ENCODE measurements at regions not wholly inside any gene's neighbourhood (a gene's known extent, or its start where the extent isn't known, plus 50 kb on each side); places are given as distances from the start of the nearest gene placed in this dataset.
"Not testable (repeated sequence)": the region's sequence is repeated elsewhere in the genome, so short reads cannot be mapped to it uniquely, and the experiment has no call there.

DNA sequence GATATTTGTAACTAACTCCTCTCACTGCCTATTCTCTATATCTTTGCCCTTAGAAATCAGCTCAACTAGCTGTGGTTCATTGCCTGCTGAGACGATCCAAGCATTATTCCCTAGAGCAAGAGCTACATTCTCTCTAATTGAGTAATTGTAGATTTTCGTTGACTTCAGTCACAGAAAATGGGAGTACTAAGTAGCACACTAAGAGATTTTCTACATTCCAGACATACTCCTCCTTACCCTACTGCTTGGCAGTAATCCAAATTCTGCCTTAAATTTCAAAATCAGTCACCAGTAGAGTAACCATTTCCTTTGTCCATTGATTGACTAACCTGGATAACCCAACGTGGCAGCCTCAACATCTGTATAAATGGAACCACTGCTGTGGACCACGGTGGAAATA lies 1786.8 kb downstream of the SLITRK5 start:
- TF ChIP-seq, protein P1, sequence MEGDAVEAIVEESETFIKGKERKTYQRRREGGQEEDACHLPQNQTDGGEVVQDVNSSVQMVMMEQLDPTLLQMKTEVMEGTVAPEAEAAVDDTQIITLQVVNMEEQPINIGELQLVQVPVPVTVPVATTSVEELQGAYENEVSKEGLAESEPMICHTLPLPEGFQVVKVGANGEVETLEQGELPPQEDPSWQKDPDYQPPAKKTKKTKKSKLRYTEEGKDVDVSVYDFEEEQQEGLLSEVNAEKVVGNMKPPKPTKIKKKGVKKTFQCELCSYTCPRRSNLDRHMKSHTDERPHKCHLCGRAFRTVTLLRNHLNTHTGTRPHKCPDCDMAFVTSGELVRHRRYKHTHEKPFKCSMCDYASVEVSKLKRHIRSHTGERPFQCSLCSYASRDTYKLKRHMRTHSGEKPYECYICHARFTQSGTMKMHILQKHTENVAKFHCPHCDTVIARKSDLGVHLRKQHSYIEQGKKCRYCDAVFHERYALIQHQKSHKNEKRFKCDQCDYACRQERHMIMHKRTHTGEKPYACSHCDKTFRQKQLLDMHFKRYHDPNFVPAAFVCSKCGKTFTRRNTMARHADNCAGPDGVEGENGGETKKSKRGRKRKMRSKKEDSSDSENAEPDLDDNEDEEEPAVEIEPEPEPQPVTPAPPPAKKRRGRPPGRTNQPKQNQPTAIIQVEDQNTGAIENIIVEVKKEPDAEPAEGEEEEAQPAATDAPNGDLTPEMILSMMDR (IDR thresholded peaks at IDR 0.05): no peak
- TF ChIP-seq POLR2A (IDR thresholded peaks at IDR 0.05): no peak
- no peak for TF ChIP-seq EP300 (IDR thresholded peaks at IDR 0.05)
- no peaks in the 10 kb centered on the region for H3K36me3 ChIP-seq
- 38 to 43% (median 41%) methylated on average over 4 of the region's 4 CpGs for WGBS, 3 donors
- H3K4me3 ChIP-seq: no peak overlapping the region
- no peaks in the 10 kb centered on the region for H3K9me3 ChIP-seq
- H3K27ac ChIP-seq: no peak overlapping the region
- intact Hi-C loops (cut with DNase I): no loop called here
- H3K4me1 ChIP-seq (ENCODE audit: insufficient read depth): no peaks in the 10 kb centered on the region
- DNase-seq: no peak
- H3K27me3 ChIP-seq: no peaks in the 10 kb centered on the region

DNA sequence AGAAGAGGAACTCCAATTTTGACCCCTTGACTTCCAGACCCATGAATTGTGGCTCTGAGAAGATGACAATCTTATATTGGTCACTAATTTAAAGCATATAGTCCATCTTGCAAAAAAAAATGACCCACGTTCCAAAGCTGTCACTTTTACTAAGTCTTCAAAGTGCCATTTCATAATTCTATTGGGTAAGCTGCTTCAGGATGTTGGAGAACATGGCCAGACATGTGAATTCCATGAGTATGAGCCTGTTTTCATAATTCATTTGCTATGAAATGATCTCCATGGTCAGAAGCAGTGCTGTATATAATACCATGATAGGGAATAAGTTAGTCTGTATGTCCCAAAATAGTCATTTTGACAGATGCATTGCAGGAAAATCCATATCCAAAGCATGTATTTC lies 1787.3 kb downstream of the SLITRK5 start:
- intact Hi-C loops (cut with DNase I): no loop called here
- 79 to 85% (median 85%) methylated on average over 1 of the region's 1 CpG for WGBS, 3 donors
- Histone ChIP-seq H3K36me3 (no peaks in the 10 kb centered on the region), H3K27me3 (no peaks in the 10 kb centered on the region), H3K4me1 (ENCODE audit: insufficient read depth) (no peaks in the 10 kb centered on the region), H3K27ac (no peak overlapping the region), H3K9me3 (no peaks in the 10 kb centered on the region), H3K4me3 (no peak overlapping the region)
- no peak for DNase-seq
- TF ChIP-seq, protein P1 (IDR thresholded peaks at IDR 0.05): no peak
- TF ChIP-seq EP300 (IDR thresholded peaks at IDR 0.05) (no peak), POLR2A (IDR thresholded peaks at IDR 0.05) (no peak)

DNA sequence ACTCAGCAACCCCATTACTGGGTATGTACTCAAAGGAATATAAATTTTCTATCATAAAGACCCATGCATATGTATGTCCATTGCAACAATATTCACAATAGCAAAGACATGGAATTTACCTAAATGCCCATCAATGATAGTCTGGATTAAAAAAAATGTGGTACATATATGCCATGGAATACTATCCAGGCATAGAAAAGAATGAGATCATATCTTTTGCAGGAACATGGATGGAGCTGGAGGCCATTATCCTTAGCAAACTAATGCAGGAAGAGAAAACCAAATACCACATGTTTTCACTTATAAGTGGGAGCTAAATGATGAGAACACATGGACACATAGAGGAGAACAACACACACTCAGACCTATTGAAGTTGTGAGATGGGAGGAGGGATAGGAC lies 1789.7 kb downstream of the SLITRK5 start:
- DNase-seq; H3K4me3 ChIP-seq; H3K27ac ChIP-seq; H3K9me3 ChIP-seq; intact Hi-C loops (cut with DNase I); H3K36me3 ChIP-seq; H3K27me3 ChIP-seq; H3K4me1 ChIP-seq (ENCODE audit: insufficient read depth): not testable (repeated sequence)

DNA sequence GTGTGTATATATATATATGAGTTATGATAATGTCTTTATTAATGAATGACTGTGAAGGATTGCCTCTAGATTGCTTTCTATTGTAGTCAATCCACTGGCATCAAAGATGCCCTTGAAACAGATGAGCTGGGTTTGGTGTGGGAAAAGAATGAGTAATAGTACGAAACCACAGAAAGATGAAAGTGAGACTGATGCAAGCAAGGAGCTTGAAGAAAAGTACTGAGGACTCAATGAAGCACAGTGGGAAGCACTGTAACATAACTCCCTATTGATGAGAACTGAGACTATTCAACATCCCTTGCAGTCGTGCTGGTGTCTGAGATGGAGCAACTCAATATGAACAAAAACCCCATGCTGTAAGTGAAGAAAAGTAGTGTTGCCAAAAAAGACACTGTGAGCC lies 1794.2 kb downstream of the SLITRK5 start:
- H3K27ac ChIP-seq: no peak overlapping the region
- DNase-seq: no peak
- 79 to 85% (median 84%) methylated on average over 2 of the region's 2 CpGs for WGBS, 3 donors
- TF ChIP-seq, protein P1 (IDR thresholded peaks at IDR 0.05): no peak
- TF ChIP-seq POLR2A (IDR thresholded peaks at IDR 0.05) (no peak), EP300 (IDR thresholded peaks at IDR 0.05) (no peak)
- intact Hi-C loops (cut with DNase I): no loop called here
- H3K27me3 ChIP-seq: no peaks in the 10 kb centered on the region
- no peaks in the 10 kb centered on the region for H3K36me3 ChIP-seq
- H3K4me1 ChIP-seq (ENCODE audit: insufficient read depth): no peaks in the 10 kb centered on the region
- no peaks in the 10 kb centered on the region for H3K9me3 ChIP-seq
- H3K4me3 ChIP-seq: no peak overlapping the region

DNA sequence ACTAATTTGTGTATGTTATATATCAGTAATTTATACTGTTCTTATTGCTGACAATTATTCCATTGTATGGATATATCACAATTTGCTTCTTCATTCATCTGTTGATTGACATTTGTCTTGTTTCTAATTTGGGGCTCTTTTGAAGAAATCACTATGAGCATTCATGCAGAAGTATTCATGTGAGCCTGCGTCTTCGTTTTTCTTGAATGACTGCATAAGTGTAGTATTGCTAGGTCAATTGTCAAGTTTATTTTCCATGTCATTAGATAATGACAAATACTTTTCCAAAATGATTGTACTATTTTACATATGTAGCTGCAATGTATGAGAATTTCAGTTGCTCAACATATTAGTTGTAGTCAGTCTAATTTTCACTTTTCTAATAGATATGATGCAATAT lies 1796.9 kb downstream of the SLITRK5 start:
- no peak overlapping the region for H3K27ac ChIP-seq
- WGBS, 3 donors: 88 to 93% (median 91%) methylated on average over 2 of the region's 2 CpGs
- no peaks in the 10 kb centered on the region for H3K36me3 ChIP-seq
- no peak for TF ChIP-seq POLR2A (IDR thresholded peaks at IDR 0.05)
- TF ChIP-seq, protein P1 (IDR thresholded peaks at IDR 0.05): no peak
- no peak for TF ChIP-seq EP300 (IDR thresholded peaks at IDR 0.05)
- no peaks in the 10 kb centered on the region for H3K9me3 ChIP-seq
- intact Hi-C loops (cut with DNase I): no loop called here
- H3K4me3 ChIP-seq: no peak overlapping the region
- no peaks in the 10 kb centered on the region for H3K27me3 ChIP-seq
- no peak for DNase-seq
- H3K4me1 ChIP-seq (ENCODE audit: insufficient read depth): no peaks in the 10 kb centered on the region

Measured in ovary (tissue), 7 donors.